Peyer's patch (tissue), 4 donors: ENCODE measurements at regions not wholly inside any gene's neighbourhood (a gene's known extent, or its start where the extent isn't known, plus 50 kb on each side); places are given as distances from the start of the nearest gene placed in this dataset.

Experiments used
- DNase-seq, 3 donors: peaks; one replicate each; pipeline ENCODE4 v3.0.0-alpha.2; 2017 to 2019
- H3K27ac ChIP-seq, 4 donors: fragments of 200-600 bp; sonication (generic); one replicate each; pipeline ENCODE4 v1.5.1; 2016 to 2019
- H3K27me3 ChIP-seq, 2 donors: fragments of 200-600 bp; sonication (generic); one replicate each; pipeline ENCODE4 v1.5.1; 2019
- H3K36me3 ChIP-seq, 3 donors: fragments of 200-600 bp; sonication (generic); one replicate each; pipeline ENCODE4 v1.5.1; 2016 to 2019
- H3K4me1 ChIP-seq, 4 donors: fragments of 200-600 bp; sonication (generic); one replicate each; pipeline ENCODE4 v1.5.1; 2016 to 2019
- H3K4me3 ChIP-seq, 4 donors: fragments of 200-600 bp; sonication (generic); 1 replicate in 3 of 4; 2 replicates in 1 of 4; pipeline ENCODE4 v1.5.1; 2016 to 2019; ENCODE audit warnings: mild to moderate bottlenecking in 1 of 4
- H3K9me3 ChIP-seq, 4 donors: fragments of 200-600 bp; sonication (generic); one replicate each; pipeline ENCODE4 v1.5.1; 2016 to 2019; ENCODE audit warnings: mild to moderate bottlenecking in 1 of 4
- POLR2A ChIP-seq, 2 donors: fragments of 450-650 bp; IDR thresholded peaks; one replicate each; pipeline ENCODE4 v1.5.1; 2017; ENCODE audit warnings: antibody characterized with exemption in 2 of 2, mild to moderate bottlenecking in 2 of 2, moderate library complexity in 2 of 2
- TF ChIP-seq, protein P1 (sequence below), 6 experiments: fragments of 450-650 bp in 4 of 6; fragments of 200-600 bp in 2 of 6; sonication (generic) in 1 of 6; IDR thresholded peaks; one replicate each; pipeline ENCODE4 v1.5.1; 2017 to 2019; ENCODE audit warnings: antibody characterized with exemption in 6 of 6, mild to moderate bottlenecking in 3 of 6, moderate library complexity in 1 of 6

DNA sequence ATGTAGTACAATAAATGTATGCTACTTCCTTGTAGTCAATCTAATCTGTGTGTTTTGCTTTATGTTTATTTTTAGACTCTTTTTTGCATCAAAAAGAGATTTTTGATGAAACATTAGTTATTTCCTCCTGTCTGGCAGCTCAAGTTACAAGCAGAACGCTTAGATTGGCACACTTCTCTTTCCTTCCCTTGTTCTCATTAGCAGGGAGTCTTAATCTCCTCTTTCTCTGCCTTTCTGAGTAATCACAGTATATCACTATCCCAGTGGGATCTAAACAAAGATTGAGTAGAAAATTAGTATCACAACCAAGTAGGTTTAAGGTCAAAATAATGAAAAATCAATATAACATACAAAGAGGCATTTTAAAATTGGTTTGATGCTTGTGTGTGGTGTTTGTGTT lies 1192.6 kb downstream of the C4orf33 start:
- no peaks in the 10 kb centered on the region for H3K36me3 ChIP-seq
- no peak for TF ChIP-seq POLR2A (IDR thresholded peaks at IDR 0.05)
- TF ChIP-seq, protein P1, sequence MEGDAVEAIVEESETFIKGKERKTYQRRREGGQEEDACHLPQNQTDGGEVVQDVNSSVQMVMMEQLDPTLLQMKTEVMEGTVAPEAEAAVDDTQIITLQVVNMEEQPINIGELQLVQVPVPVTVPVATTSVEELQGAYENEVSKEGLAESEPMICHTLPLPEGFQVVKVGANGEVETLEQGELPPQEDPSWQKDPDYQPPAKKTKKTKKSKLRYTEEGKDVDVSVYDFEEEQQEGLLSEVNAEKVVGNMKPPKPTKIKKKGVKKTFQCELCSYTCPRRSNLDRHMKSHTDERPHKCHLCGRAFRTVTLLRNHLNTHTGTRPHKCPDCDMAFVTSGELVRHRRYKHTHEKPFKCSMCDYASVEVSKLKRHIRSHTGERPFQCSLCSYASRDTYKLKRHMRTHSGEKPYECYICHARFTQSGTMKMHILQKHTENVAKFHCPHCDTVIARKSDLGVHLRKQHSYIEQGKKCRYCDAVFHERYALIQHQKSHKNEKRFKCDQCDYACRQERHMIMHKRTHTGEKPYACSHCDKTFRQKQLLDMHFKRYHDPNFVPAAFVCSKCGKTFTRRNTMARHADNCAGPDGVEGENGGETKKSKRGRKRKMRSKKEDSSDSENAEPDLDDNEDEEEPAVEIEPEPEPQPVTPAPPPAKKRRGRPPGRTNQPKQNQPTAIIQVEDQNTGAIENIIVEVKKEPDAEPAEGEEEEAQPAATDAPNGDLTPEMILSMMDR (IDR thresholded peaks at IDR 0.05): no peak
- no peaks in the 10 kb centered on the region for H3K27me3 ChIP-seq
- H3K9me3 ChIP-seq: no peaks in the 10 kb centered on the region
- DNase-seq: no peak
- H3K27ac ChIP-seq: no peak overlapping the region
- H3K4me3 ChIP-seq: no peak overlapping the region
- no peaks in the 10 kb centered on the region for H3K4me1 ChIP-seq

DNA sequence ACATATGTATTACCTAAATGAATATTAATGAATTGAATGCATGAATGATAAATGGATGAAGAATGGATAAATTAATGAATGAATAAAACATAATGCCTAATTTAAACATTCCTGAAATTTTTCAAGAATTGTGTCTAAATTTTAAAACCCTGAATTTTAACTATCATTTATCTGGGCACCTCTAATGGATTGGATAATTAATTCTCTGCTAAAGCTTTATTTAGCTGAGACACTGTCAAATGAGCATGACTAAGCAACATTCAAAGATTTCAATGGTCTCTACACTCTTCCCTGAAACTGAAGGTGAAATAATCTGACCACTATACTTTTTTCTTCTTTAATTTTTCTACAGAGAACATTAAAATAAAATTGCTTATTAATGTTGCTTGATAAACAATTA lies 1197.7 kb downstream of the C4orf33 start:
- no peak for DNase-seq
- H3K4me1 ChIP-seq: no peaks in the 10 kb centered on the region
- H3K36me3 ChIP-seq: no peaks in the 10 kb centered on the region
- no peaks in the 10 kb centered on the region for H3K27me3 ChIP-seq
- no peak overlapping the region for H3K4me3 ChIP-seq
- H3K9me3 ChIP-seq: no peaks in the 10 kb centered on the region
- H3K27ac ChIP-seq: no peak overlapping the region
- TF ChIP-seq, protein P1 (IDR thresholded peaks at IDR 0.05): no peak
- no peak for TF ChIP-seq POLR2A (IDR thresholded peaks at IDR 0.05)

DNA sequence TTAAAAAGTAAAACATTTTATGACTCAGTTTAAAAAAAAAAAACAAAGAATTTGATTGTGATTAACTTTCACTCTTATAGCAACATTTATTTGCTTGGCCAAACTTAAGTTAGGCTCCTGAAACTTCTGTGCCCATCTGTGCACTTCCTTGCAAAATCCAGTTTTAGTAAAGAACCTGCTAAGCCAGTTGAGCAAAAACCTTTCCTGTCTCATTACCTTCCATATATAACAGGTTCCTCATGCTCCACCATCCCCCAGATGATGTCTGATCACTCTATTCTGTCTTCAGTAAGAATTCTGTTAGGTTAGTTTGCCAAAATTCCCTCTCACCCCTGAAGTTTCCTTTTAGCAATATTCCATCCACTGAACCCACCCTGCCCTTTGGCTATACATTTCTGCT lies 1200.5 kb downstream of the C4orf33 start:
- DNase-seq: no peak
- TF ChIP-seq, protein P1 (IDR thresholded peaks at IDR 0.05): no peak
- no peak for TF ChIP-seq POLR2A (IDR thresholded peaks at IDR 0.05)
- Histone ChIP-seq H3K36me3 (no peaks in the 10 kb centered on the region), H3K9me3 (no peaks in the 10 kb centered on the region), H3K4me1 (no peaks in the 10 kb centered on the region), H3K27me3 (no peaks in the 10 kb centered on the region), H3K4me3 (no peak overlapping the region), H3K27ac (no peak overlapping the region)

DNA sequence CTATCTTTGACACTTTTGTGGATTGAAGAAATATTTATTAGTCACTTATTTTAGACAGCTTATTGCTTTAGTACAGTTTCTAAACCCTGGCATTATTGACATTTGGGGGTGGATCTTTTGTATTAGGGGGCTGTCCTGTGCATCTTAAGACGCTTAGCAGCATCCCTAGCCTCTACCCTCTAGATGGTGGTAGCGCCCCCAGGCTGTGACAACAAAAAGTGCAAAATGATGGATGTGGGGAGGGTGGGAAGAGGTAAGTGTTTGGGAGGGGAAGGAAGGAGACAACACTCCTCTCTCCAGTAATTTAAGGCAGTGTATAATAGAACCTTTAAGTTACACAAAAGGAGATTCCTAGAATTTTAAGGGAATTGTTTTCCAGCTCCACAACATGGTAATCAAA lies 1210.6 kb downstream of the C4orf33 start:
- Histone ChIP-seq H3K27me3 (no peaks in the 10 kb centered on the region), H3K9me3 (no peaks in the 10 kb centered on the region), H3K36me3 (no peaks in the 10 kb centered on the region), H3K27ac (no peak overlapping the region), H3K4me3 (no peak overlapping the region), H3K4me1 (no peaks in the 10 kb centered on the region)
- TF ChIP-seq, protein P1 (IDR thresholded peaks at IDR 0.05): no peak
- no peak for TF ChIP-seq POLR2A (IDR thresholded peaks at IDR 0.05)
- DNase-seq: no peak

DNA sequence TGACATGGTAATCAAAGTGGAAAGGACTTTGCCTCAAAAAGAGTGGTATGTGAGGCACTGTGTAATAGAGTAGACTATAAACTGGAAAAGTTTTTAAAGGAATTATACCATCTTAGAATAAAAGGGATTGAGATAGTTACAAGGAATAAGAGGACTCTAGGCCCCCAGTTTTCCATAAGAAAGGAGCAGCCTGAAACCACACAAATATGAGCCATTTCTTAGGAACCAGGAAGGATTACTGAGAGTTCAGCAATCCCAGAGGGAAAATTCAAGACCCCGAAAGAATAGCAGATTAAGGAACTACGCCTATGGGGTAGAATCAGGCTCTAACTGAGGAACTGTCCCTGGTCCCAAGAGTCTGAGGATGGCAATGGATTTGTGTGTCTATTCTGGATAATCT lies 1213.3 kb downstream of the C4orf33 start:
- no peak for DNase-seq
- H3K27me3 ChIP-seq: no peaks in the 10 kb centered on the region
- H3K27ac ChIP-seq: no peak overlapping the region
- H3K36me3 ChIP-seq: no peaks in the 10 kb centered on the region
- no peak overlapping the region for H3K4me3 ChIP-seq
- TF ChIP-seq, protein P1 (IDR thresholded peaks at IDR 0.05): no peak
- no peak for TF ChIP-seq POLR2A (IDR thresholded peaks at IDR 0.05)
- H3K9me3 ChIP-seq: no peaks in the 10 kb centered on the region
- no peaks in the 10 kb centered on the region for H3K4me1 ChIP-seq

DNA sequence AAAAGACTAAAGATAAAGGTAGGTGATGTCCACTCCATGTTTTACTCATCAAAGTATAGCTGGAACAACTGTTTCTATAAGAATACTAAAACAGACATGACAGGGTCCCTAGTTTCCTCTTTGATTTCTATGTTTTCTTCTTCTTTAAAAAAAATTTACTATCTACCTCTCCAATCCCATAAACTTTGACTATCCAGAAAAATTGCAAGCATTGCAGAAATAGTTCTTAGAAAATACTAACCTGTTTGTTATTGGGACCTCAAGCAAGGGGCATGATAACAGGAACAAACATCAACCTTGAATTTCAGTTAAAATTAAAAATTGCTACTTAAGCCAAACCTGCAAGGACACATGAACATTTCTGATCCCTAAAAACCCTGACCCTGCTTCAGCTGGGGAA lies 1226.5 kb downstream of the C4orf33 start:
- H3K4me1 ChIP-seq: no peaks in the 10 kb centered on the region
- H3K9me3 ChIP-seq: no peaks in the 10 kb centered on the region
- H3K36me3 ChIP-seq: no peaks in the 10 kb centered on the region
- DNase-seq: no peak
- H3K27me3 ChIP-seq: no peaks in the 10 kb centered on the region
- H3K27ac ChIP-seq: no peak overlapping the region
- H3K4me3 ChIP-seq: no peak overlapping the region
- TF ChIP-seq POLR2A (IDR thresholded peaks at IDR 0.05): no peak
